Activated CD8-positive, alpha-beta memory T cell treated with anti-CD3 and anti-CD28 coated beads, Interleukin-2, amount 10 ng/mL, durations not matched to agents 7 days and 5 days (primary cell): ENCODE measurements at regions not wholly inside any gene's neighbourhood (a gene's known extent, or its start where the extent isn't known, plus 50 kb on each side); places are given as distances from the start of the nearest gene placed in this dataset.

Experiments used
- ATAC-seq: fragments of 150-1000 bp; cut with Tn5 transposase; one replicate; pipeline ENCODE4 v1.10.0; 2021; ENCODE audit warnings: moderate library complexity
- CTCF ChIA-PET: fragments of 350-600 bp; sonication (Branson Sonifier 250); formaldehyde crosslinking; loops from one replicate; lab custom pipeline; 2021; ENCODE audit warnings: antibody characterized with exemption; lab: Charles Lee
- DNase-seq: peaks from one replicate; pipeline ENCODE4 v3.0.0-alpha.2; 2020
- H3K27ac Mint-ChIP-seq: one replicate; pipeline ENCODE4 v1.8.0; 2021; ENCODE audit warnings: mild to moderate bottlenecking, mixed read lengths
- H3K27me3 Mint-ChIP-seq: one replicate; pipeline ENCODE4 v1.8.0; 2021; ENCODE audit warnings: mixed read lengths
- H3K36me3 Mint-ChIP-seq: one replicate; pipeline ENCODE4 v1.8.0; 2021; ENCODE audit warnings: mild to moderate bottlenecking, mixed read lengths
- H3K4me1 Mint-ChIP-seq: one replicate; pipeline ENCODE4 v1.8.0; 2021; ENCODE audit warnings: mixed read lengths
- H3K4me3 Mint-ChIP-seq: one replicate; pipeline ENCODE4 v1.8.0; 2021; ENCODE audit warnings: mild to moderate bottlenecking, moderate library complexity, mixed read lengths
- H3K9me3 Mint-ChIP-seq: one replicate; pipeline ENCODE4 v1.8.0; 2022; ENCODE audit warnings: low read depth, mixed read lengths

GRCh38 chr2:160963957-160964356 is 196.3 kb upstream of the TANK start:
- H3K27me3 Mint-ChIP-seq: peaks cover 15% of the 10 kb centered on the region
- no peak for ATAC-seq
- H3K36me3 Mint-ChIP-seq: no peaks in the 10 kb centered on the region
- no peak for DNase-seq
- no peaks in the 10 kb centered on the region for H3K4me1 Mint-ChIP-seq
- H3K27ac Mint-ChIP-seq: no peak overlapping the region
- CTCF ChIA-PET: no interaction called here
- no peak overlapping the region for H3K4me3 Mint-ChIP-seq
- H3K9me3 Mint-ChIP-seq: no peaks in the 10 kb centered on the region

- no peaks in the 10 kb centered on the region for H3K9me3 Mint-ChIP-seq
- no peak overlapping the region for H3K4me3 Mint-ChIP-seq
- no peaks in the 10 kb centered on the region for H3K36me3 Mint-ChIP-seq
- no peak overlapping the region for H3K27ac Mint-ChIP-seq
- peaks cover 2% of the 10 kb centered on the region for H3K4me1 Mint-ChIP-seq
- ATAC-seq (no peak), DNase-seq (no peak)
- CTCF ChIA-PET: interaction anchor here (1.1 kb wide), 1 partner anchor 643 kb away, joined by 3 read pairs; no protein-coding TSS in a partner anchor
- peaks cover 15% of the 10 kb centered on the region for H3K27me3 Mint-ChIP-seq
These were observed 192.7 kb upstream of the TANK start for GRCh38 chr2:160967523-160967922.

GRCh38 chr2:160968183-160968582 is 192.0 kb upstream of the TANK start:
- peaks cover 15% of the 10 kb centered on the region for H3K27me3 Mint-ChIP-seq
- H3K36me3 Mint-ChIP-seq: no peaks in the 10 kb centered on the region
- ATAC-seq (no peak), DNase-seq (no peak)
- H3K27ac Mint-ChIP-seq: no peak overlapping the region
- CTCF ChIA-PET: interaction anchor here (0.5 to 3.1 kb wide), 3 partner anchors 424 to 858 kb away, joined by 3 to 13 read pairs (median 3); no protein-coding TSS in a partner anchor
- peaks cover 2% of the 10 kb centered on the region for H3K4me1 Mint-ChIP-seq
- H3K4me3 Mint-ChIP-seq: no peak overlapping the region
- H3K9me3 Mint-ChIP-seq: no peaks in the 10 kb centered on the region

- CTCF ChIA-PET: interaction anchor here (0.6 to 3.1 kb wide), 13 partner anchors 19 to 860 kb away, joined by 3 to 13 read pairs (median 3); no protein-coding TSS in a partner anchor
- Mint-ChIP-seq H3K27me3 (peaks cover 14% of the 10 kb centered on the region), H3K4me1 (peaks cover 2% of the 10 kb centered on the region), H3K27ac (no peak overlapping the region), H3K9me3 (no peaks in the 10 kb centered on the region), H3K36me3 (no peaks in the 10 kb centered on the region), H3K4me3 (no peak overlapping the region)
- DNase-seq (no peak), ATAC-seq (no peak)
These were observed 189.9 kb upstream of the TANK start for GRCh38 chr2:160970052-160970965.

- peaks cover 2% of the 10 kb centered on the region for H3K4me1 Mint-ChIP-seq
- CTCF ChIA-PET: interaction anchor here (0.7 to 1.3 kb wide), 2 partner anchors 21 to 67 kb away, joined by 3 to 4 read pairs; no protein-coding TSS in a partner anchor
These were observed 186.2 kb upstream of the TANK start for GRCh38 chr2:160973991-160974390.

GRCh38 chr2:160974803-160975202 is 185.4 kb upstream of the TANK start:
- Mint-ChIP-seq H3K4me3 (no peak overlapping the region), H3K9me3 (no peaks in the 10 kb centered on the region), H3K27ac (no peak overlapping the region), H3K36me3 (no peaks in the 10 kb centered on the region), H3K4me1 (peaks cover 2% of the 10 kb centered on the region), H3K27me3 (peaks cover 6% of the 10 kb centered on the region)
- DNase-seq (no peak), ATAC-seq (no peak)
- CTCF ChIA-PET: interaction anchor here (1.3 kb wide), 1 partner anchor 20 kb away, joined by 4 read pairs; no protein-coding TSS in a partner anchor

More at GRCh38 chr2:160973991-160974390, 186.2 kb upstream of the TANK start:
- H3K4me3 Mint-ChIP-seq: no peak overlapping the region
- ATAC-seq (no peak), DNase-seq (no peak)
- H3K27ac Mint-ChIP-seq: no peak overlapping the region
- H3K36me3 Mint-ChIP-seq: no peaks in the 10 kb centered on the region
- no peaks in the 10 kb centered on the region for H3K9me3 Mint-ChIP-seq
- H3K27me3 Mint-ChIP-seq: peaks cover 6% of the 10 kb centered on the region

- no peaks in the 10 kb centered on the region for H3K4me1 Mint-ChIP-seq
- no peak for ATAC-seq
- peaks cover 6% of the 10 kb centered on the region for H3K27me3 Mint-ChIP-seq
- CTCF ChIA-PET: interaction anchor here (1.0 to 1.9 kb wide), 2 partner anchors 19 to 87 kb away, joined by 3 to 4 read pairs; no protein-coding TSS in a partner anchor
- no peaks in the 10 kb centered on the region for H3K36me3 Mint-ChIP-seq
- H3K4me3 Mint-ChIP-seq: no peak overlapping the region
- no peaks in the 10 kb centered on the region for H3K9me3 Mint-ChIP-seq
- H3K27ac Mint-ChIP-seq: no peak overlapping the region
- DNase-seq: no peak
These were observed 183.4 kb upstream of the TANK start for GRCh38 chr2:160976797-160977196.

- DNase-seq (no peak), ATAC-seq (no peak)
- CTCF ChIA-PET: interaction anchor here (0.7 to 1.9 kb wide), 3 partner anchors 13 to 86 kb away, joined by 3 to 4 read pairs (median 3); no protein-coding TSS in a partner anchor
- Mint-ChIP-seq H3K36me3 (no peaks in the 10 kb centered on the region), H3K4me1 (no peaks in the 10 kb centered on the region), H3K27ac (no peak overlapping the region), H3K9me3 (no peaks in the 10 kb centered on the region), H3K27me3 (peaks cover 6% of the 10 kb centered on the region), H3K4me3 (no peak overlapping the region)
These were observed 182.9 kb upstream of the TANK start for GRCh38 chr2:160977376-160977775.

- ATAC-seq: no peak
- Mint-ChIP-seq H3K4me3 (no peak overlapping the region), H3K4me1 (no peaks in the 10 kb centered on the region), H3K9me3 (no peaks in the 10 kb centered on the region), H3K36me3 (no peaks in the 10 kb centered on the region), H3K27me3 (peaks cover 6% of the 10 kb centered on the region), H3K27ac (no peak overlapping the region)
- CTCF ChIA-PET: interaction anchor here (0.7 to 1.9 kb wide), 3 partner anchors 12 to 86 kb away, joined by 3 to 4 read pairs (median 3); no protein-coding TSS in a partner anchor
- DNase-seq: no peak
These were observed 182.4 kb upstream of the TANK start for GRCh38 chr2:160977854-160978253.

- Mint-ChIP-seq H3K27me3 (peaks cover 8% of the 10 kb centered on the region), H3K9me3 (no peaks in the 10 kb centered on the region), H3K4me1 (no peaks in the 10 kb centered on the region), H3K27ac (no peak overlapping the region), H3K36me3 (no peaks in the 10 kb centered on the region), H3K4me3 (no peak overlapping the region)
- DNase-seq (no peak), ATAC-seq (no peak)
- CTCF ChIA-PET: interaction anchor here (1.8 kb wide), 1 partner anchor 10 kb away, joined by 9 read pairs; no protein-coding TSS in a partner anchor
These were observed 175.7 kb upstream of the TANK start for GRCh38 chr2:160984426-160985077.

GRCh38 chr2:160989778-160990177 is 170.4 kb upstream of the TANK start:
- Mint-ChIP-seq H3K36me3 (no peaks in the 10 kb centered on the region), H3K4me1 (peaks cover 7% of the 10 kb centered on the region), H3K27me3 (peaks cover 3% of the 10 kb centered on the region), H3K4me3 (no peak overlapping the region), H3K9me3 (no peaks in the 10 kb centered on the region), H3K27ac (no peak overlapping the region)
- ATAC-seq (no peak), DNase-seq (no peak)
- CTCF ChIA-PET: interaction anchor here (0.7 to 1.0 kb wide), 3 partner anchors 12 to 880 kb away, joined by 3 to 4 read pairs (median 4); no protein-coding TSS in a partner anchor

GRCh38 chr2:160993654-160994061 is 166.6 kb upstream of the TANK start:
- DNase-seq: no peak
- H3K4me3 Mint-ChIP-seq: no peak overlapping the region
- ATAC-seq: no peak
- H3K4me1 Mint-ChIP-seq: peaks cover 7% of the 10 kb centered on the region
- no peaks in the 10 kb centered on the region for H3K9me3 Mint-ChIP-seq
- CTCF ChIA-PET: interaction anchor here (0.8 to 5.3 kb wide), 17 partner anchors 8 to 904 kb away, joined by 3 to 38 read pairs (median 6); no protein-coding TSS in a partner anchor
- no peak overlapping the region for H3K27ac Mint-ChIP-seq
- no peaks in the 10 kb centered on the region for H3K36me3 Mint-ChIP-seq
- H3K27me3 Mint-ChIP-seq: peaks cover 3% of the 10 kb centered on the region
